HEK293 (cell line): ENCODE measurements at regions not wholly inside any gene's neighbourhood (a gene's known extent, or its start where the extent isn't known, plus 50 kb on each side); places are given as distances from the start of the nearest gene placed in this dataset.

Source experiments
- CTCF ChIA-PET: fragments of 350-600 bp; formaldehyde crosslinking; extraction: SDS; loops from one replicate; lab custom pipeline; 2021; ENCODE audit warnings: antibody characterized with exemption; lab: Yijun Ruan, JAX
- POLR2A ChIA-PET: fragments of 300-600 bp; formaldehyde crosslinking; extraction: SDS; loops from one replicate; lab custom pipeline; 2020; ENCODE audit warnings: antibody characterized with exemption, inconsistent platforms; lab: Yijun Ruan, JAX
- H3K27ac ChIP-seq: fragments of 200-500 bp; sonication (Bioruptor generic); 2 replicates; pipeline ENCODE4 v1.5.1; 2014; ENCODE audit warnings: low read depth, low read length, control low read depth, inconsistent platforms; ENCODE audit errors: extremely low read depth
- H3K36me3 ChIP-seq, 2 experiments: fragments of 200-500 bp in 1 of 2; sonication (Bioruptor generic) in 1 of 2; 1 replicate in 1 of 2; 2 replicates in 1 of 2; pipeline ENCODE4 v1.5.1; 2014 to 2017; ENCODE audit warnings: inconsistent platforms in 2 of 2, low read length in 2 of 2; ENCODE audit not compliant: control insufficient read depth in 2 of 2, insufficient read depth in 1 of 2
- H3K4me1 ChIP-seq: fragments of 200-500 bp; sonication (Bioruptor generic); 2 replicates; pipeline ENCODE4 v1.5.1; 2014; ENCODE audit warnings: mild to moderate bottlenecking, low read length, inconsistent platforms; ENCODE audit not compliant: control insufficient read depth, insufficient read depth
- H3K4me3 ChIP-seq: 2 replicates; pipeline ENCODE4 v1.5.1; 2011; ENCODE audit warnings: low read depth, mild to moderate bottlenecking, control low read depth, low read length, moderate library complexity
- H3K9me3 ChIP-seq: fragments of 200-500 bp; sonication (Bioruptor generic); 2 replicates; pipeline ENCODE4 v1.5.1; 2014; ENCODE audit warnings: low read depth, low read length, inconsistent platforms; ENCODE audit not compliant: control insufficient read depth, insufficient read depth
- GLIS1 ChIP-seq: fragments of 450-650 bp; formaldehyde crosslinking; IDR thresholded peaks from 2 replicates; pipeline ENCODE4 v1.5.1; 2016; ENCODE audit warnings: missing biosample characterization, missing genetic modification characterization
- HOXA7 ChIP-seq: sonication (generic); formaldehyde crosslinking; IDR thresholded peaks from 2 replicates; pipeline ENCODE4 v1.8.1; 2022; ENCODE audit warnings: missing genetic modification reagents, borderline replicate concordance
- HOXC10 ChIP-seq: sonication (generic); formaldehyde crosslinking; IDR thresholded peaks from 2 replicates; pipeline ENCODE4 v1.8.1; 2023; ENCODE audit warnings: mild to moderate bottlenecking, missing genetic modification reagents
- HOXD13 ChIP-seq: sonication (generic); formaldehyde crosslinking; IDR thresholded peaks from 2 replicates; pipeline ENCODE4 v1.8.0; 2022; ENCODE audit warnings: missing genetic modification reagents, borderline replicate concordance
- PRDM2 ChIP-seq: fragments of 450-650 bp; formaldehyde crosslinking; IDR thresholded peaks from 2 replicates; pipeline ENCODE4 v1.5.1; 2016; ENCODE audit warnings: missing biosample characterization, missing genetic modification characterization, borderline replicate concordance
- SP2 ChIP-seq: fragments of 450-650 bp; formaldehyde crosslinking; IDR thresholded peaks from 2 replicates; pipeline ENCODE4 v1.5.1; 2016; ENCODE audit warnings: missing biosample characterization, missing genetic modification characterization
- WT1 ChIP-seq: fragments of 450-650 bp; formaldehyde crosslinking; IDR thresholded peaks from 2 replicates; pipeline ENCODE4 v1.5.1; 2016; ENCODE audit warnings: missing biosample characterization, missing genetic modification characterization
- ZBTB7A ChIP-seq: fragments of 450-650 bp; formaldehyde crosslinking; IDR thresholded peaks from 2 replicates; pipeline ENCODE4 v1.5.1; 2016; ENCODE audit warnings: low read depth, missing biosample characterization, missing genetic modification characterization
- ZNF132 ChIP-seq: fragments of 450-650 bp; formaldehyde crosslinking; IDR thresholded peaks from 2 replicates; pipeline ENCODE4 v1.5.1; 2017; ENCODE audit warnings: missing biosample characterization, missing genetic modification characterization, borderline replicate concordance
- ZNF174 ChIP-seq: fragments of 450-650 bp; formaldehyde crosslinking; IDR thresholded peaks from 2 replicates; pipeline ENCODE4 v1.5.0; 2017; ENCODE audit warnings: missing biosample characterization, mild to moderate bottlenecking, missing genetic modification characterization
- ZNF335 ChIP-seq: fragments of 450-650 bp; formaldehyde crosslinking; conservative IDR thresholded peaks from 2 replicates; pipeline ENCODE4 v1.5.1; 2016; ENCODE audit warnings: missing biosample characterization, missing genetic modification characterization
- ZNF549 ChIP-seq: fragments of 450-650 bp; IDR thresholded peaks from 2 replicates; pipeline ENCODE4 v1.5.1; 2018; ENCODE audit warnings: missing biosample characterization, missing genetic modification characterization, mild to moderate bottlenecking, inconsistent platforms, moderate library complexity
- ZNF555 ChIP-seq: fragments of 450-650 bp; formaldehyde crosslinking; conservative IDR thresholded peaks from 2 replicates; pipeline ENCODE4 v1.5.1; 2017; ENCODE audit warnings: missing biosample characterization, mild to moderate bottlenecking, missing genetic modification characterization, inconsistent platforms
- ZNF560 ChIP-seq: fragments of 450-650 bp; formaldehyde crosslinking; IDR thresholded peaks from 2 replicates; pipeline ENCODE4 v1.5.1; 2017; ENCODE audit warnings: missing biosample characterization, missing genetic modification characterization, borderline replicate concordance
- ZNF610 ChIP-seq: fragments of 450-650 bp; formaldehyde crosslinking; IDR thresholded peaks from 2 replicates; pipeline ENCODE4 v1.5.1; 2016; ENCODE audit warnings: missing biosample characterization, missing genetic modification characterization, borderline replicate concordance
- ZNF629 ChIP-seq: fragments of 450-650 bp; formaldehyde crosslinking; IDR thresholded peaks from 2 replicates; pipeline ENCODE4 v1.5.1; 2017; ENCODE audit warnings: missing biosample characterization, missing genetic modification characterization
- ZNF677 ChIP-seq: fragments of 450-650 bp; IDR thresholded peaks from 2 replicates; pipeline ENCODE4 v1.5.0; 2018; ENCODE audit warnings: missing biosample characterization, mild to moderate bottlenecking, missing genetic modification characterization, moderate library complexity
- ZNF704 ChIP-seq: fragments of 450-650 bp; formaldehyde crosslinking; IDR thresholded peaks from 2 replicates; pipeline ENCODE4 v1.5.1; 2016; ENCODE audit warnings: missing biosample characterization, missing genetic modification characterization
- TF ChIP-seq, protein P1 (sequence below): fragments of 450-650 bp; formaldehyde crosslinking; IDR thresholded peaks from 2 replicates; pipeline ENCODE4 v1.5.1; 2016; ENCODE audit warnings: missing biosample characterization, missing genetic modification characterization
- TF ChIP-seq, protein P2 (sequence below): IDR thresholded peaks from 2 replicates; pipeline ENCODE4 v1.6.1; 2011; ENCODE audit warnings: mild to moderate bottlenecking, low read depth, low read length, borderline replicate concordance
- TF ChIP-seq, protein P3 (sequence below): fragments of 450-650 bp; formaldehyde crosslinking; IDR thresholded peaks from 2 replicates; pipeline ENCODE4 v1.5.1; 2016; ENCODE audit warnings: missing biosample characterization, missing genetic modification characterization

- H3K27ac ChIP-seq, result no peak overlapping the region
- no peaks in the 10 kb centered on the region for H3K4me1 ChIP-seq
- ChIA-PET POLR2A (no interaction called here), CTCF (no interaction called here)
- no peaks in the 10 kb centered on the region for H3K9me3 ChIP-seq
- no peak overlapping the region for H3K4me3 ChIP-seq
- H3K36me3 ChIP-seq, result no peaks in the 10 kb centered on the region
- TF ChIP-seq ZNF132 (no peak), ZBTB7A (tag by site-specific recombination) (no peak), ZNF549 (tag by site-specific recombination) (no peak), GLIS1 (tag by site-specific recombination) (no peak), HOXD13 (CRISPR knock-in tag) (no peak), ZNF677 (no peak), ZNF174 (tag by site-specific recombination) (no peak)
- TF ChIP-seq, protein P1, sequence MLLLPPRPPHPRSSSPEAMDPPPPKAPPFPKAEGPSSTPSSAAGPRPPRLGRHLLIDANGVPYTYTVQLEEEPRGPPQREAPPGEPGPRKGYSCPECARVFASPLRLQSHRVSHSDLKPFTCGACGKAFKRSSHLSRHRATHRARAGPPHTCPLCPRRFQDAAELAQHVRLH (tag by site-specific recombination), result no peak
- TF ChIP-seq, protein P2, sequence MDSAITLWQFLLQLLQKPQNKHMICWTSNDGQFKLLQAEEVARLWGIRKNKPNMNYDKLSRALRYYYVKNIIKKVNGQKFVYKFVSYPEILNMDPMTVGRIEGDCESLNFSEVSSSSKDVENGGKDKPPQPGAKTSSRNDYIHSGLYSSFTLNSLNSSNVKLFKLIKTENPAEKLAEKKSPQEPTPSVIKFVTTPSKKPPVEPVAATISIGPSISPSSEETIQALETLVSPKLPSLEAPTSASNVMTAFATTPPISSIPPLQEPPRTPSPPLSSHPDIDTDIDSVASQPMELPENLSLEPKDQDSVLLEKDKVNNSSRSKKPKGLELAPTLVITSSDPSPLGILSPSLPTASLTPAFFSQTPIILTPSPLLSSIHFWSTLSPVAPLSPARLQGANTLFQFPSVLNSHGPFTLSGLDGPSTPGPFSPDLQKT, result no peak
These were observed 68.1 kb upstream of the ZMAT1 start for GRCh38 chrX:101999644-102000539.

DNA sequence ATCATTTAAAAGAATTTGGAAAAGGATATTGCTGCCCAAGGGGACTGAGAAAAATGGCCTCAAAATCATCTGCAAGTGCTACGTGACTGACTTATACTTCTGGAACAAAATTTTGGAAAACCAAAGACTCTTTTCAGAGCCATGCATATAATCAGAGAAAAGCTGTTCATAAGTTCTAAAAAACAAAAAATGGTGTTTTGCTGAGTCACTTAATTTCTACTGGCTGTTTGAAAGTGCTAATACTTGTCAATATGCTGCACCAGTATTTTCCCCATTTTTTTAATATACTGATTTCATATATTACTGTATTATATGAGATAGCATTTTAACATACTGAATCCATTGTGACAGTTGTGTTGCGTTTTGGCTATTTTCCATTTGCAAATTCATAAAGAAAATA lies 61.5 kb upstream of the ZMAT1 start:
- no peak for TF ChIP-seq HOXA7 (CRISPR knock-in tag)
- TF ChIP-seq SP2 (tag by site-specific recombination), result no peak
- TF ChIP-seq ZNF610 (tag by site-specific recombination), result no peak
- H3K4me3 ChIP-seq, result no peak overlapping the region

GRCh38 chrX:101986586-101986985 lies 54.8 kb upstream of the ZMAT1 start:
- Histone ChIP-seq H3K36me3 (no peaks in the 10 kb centered on the region), H3K4me1 (no peaks in the 10 kb centered on the region), H3K27ac (no peak overlapping the region), H3K9me3 (no peaks in the 10 kb centered on the region; the same call in 1 of the 2 replicates), H3K4me3 (no peak overlapping the region)
- ChIA-PET CTCF (no interaction called here), POLR2A (no interaction called here)
- TF ChIP-seq ZNF555 (tag by site-specific recombination) (no peak), HOXC10 (CRISPR knock-in tag) (no peak), ZNF335 (tag by site-specific recombination) (no peak), WT1 (tag by site-specific recombination) (no peak), PRDM2 (no peak), ZNF704 (tag by site-specific recombination) (no peak), ZNF560 (tag by site-specific recombination) (no peak), ZNF629 (tag by site-specific recombination) (no peak)
- TF ChIP-seq, protein P3, sequence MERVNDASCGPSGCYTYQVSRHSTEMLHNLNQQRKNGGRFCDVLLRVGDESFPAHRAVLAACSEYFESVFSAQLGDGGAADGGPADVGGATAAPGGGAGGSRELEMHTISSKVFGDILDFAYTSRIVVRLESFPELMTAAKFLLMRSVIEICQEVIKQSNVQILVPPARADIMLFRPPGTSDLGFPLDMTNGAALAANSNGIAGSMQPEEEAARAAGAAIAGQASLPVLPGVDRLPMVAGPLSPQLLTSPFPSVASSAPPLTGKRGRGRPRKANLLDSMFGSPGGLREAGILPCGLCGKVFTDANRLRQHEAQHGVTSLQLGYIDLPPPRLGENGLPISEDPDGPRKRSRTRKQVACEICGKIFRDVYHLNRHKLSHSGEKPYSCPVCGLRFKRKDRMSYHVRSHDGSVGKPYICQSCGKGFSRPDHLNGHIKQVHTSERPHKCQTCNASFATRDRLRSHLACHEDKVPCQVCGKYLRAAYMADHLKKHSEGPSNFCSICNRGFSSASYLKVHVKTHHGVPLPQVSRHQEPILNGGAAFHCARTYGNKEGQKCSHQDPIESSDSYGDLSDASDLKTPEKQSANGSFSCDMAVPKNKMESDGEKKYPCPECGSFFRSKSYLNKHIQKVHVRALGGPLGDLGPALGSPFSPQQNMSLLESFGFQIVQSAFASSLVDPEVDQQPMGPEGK, result no peak

More for the DNA sequence above, 61.5 kb upstream of the ZMAT1 start:
- H3K9me3 ChIP-seq, result no peaks in the 10 kb centered on the region
- ChIA-PET POLR2A (no interaction called here), CTCF (no interaction called here)
- no peaks in the 10 kb centered on the region for H3K36me3 ChIP-seq
- H3K4me1 ChIP-seq, result no peaks in the 10 kb centered on the region
- H3K27ac ChIP-seq, result no peak overlapping the region
